HG02798 (cell line): ENCODE measurements at regions not wholly inside any gene's neighbourhood (a gene's known extent, or its start where the extent isn't known, plus 50 kb on each side); places are given as distances from the start of the nearest gene placed in this dataset.

Source experiments
- ATAC-seq: cut with Tn5 transposase; IDR thresholded peaks from one replicate; pipeline ENCODE4 v1.9.1; 2021; ENCODE audit warnings: mild to moderate bottlenecking; ENCODE audit not compliant: unreplicated experiment, poor library complexity

- ATAC-seq = no peak
Measured at GRCh38 chr5:74251141-74252035, 389.1 kb downstream of the ENC1 start.

DNA sequence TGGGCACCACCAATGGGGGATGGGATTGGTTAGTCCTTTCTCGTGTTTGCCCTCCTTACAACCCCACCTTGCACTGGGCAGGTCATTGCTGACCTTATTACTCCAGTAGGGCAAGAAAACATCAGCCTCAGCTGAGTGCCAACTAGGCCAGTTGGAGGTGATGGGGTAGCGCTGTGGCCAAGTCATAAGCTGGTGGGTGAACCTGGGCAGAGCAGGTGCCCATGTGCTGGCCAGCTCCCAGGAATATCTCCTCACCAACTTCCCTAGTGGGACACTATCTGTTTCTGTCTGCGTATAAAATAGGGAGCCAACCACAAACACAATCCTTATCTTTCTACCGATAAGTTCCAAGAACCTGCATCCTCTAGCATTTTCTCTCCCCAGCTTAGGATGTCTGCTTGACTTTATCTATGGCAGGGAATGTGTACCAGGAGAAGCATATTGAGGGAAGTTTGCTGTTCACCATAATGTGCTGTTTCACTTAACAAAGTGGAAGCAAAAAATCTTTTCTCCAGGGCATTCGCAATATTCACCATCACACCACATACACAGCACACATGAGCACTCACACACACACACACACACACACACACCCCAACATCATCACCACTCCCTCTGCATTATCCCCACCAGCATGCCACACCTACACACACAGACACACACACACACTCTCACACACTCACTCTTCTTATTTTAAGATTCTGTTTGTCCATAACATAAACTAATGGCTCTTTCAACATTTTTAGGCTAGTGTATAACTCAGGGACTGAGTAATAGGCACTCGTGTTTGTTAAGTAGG is 390.0 kb downstream of the ENC1 start:
- ATAC-seq = no peak

DNA sequence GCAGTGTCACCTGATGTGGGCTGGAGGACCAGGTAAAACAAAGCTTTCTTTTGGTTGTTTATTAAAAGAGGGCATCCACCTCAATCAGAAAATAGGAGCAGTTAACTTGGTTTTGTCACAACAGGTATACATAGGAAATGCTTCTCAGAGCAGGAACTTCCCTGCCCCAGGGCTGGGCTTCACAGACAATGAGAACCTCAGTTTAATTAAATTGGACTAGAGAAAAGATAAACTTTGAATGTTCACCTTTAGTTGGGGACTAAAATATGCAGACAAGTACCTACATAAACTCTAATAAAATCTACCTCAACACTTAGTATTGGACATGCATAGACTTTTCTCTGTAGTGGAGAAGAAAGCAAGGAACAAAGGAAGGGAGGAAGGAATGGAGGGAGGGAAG is 392.0 kb downstream of the ENC1 start:
- ATAC-seq = no peak

DNA sequence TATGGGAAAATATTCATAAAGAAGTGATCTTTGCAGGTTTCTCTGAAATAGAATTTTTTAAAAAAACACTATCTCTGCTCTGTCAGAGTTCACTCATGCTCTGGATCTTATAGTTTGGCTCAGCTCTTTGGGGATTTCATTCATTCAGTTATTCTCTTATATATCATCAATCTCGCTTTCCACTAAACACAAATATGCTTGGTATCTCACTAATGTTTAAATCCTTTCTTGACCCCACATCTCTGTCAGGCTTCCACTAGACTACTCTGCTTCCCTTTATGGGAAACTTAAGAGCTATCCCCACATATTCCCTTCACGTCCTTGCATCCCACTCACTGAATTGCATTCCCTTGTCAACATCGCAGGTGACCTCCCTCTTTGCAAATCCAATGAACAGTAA is 396.1 kb downstream of the ENC1 start:
- no peak for ATAC-seq

- no peak for ATAC-seq
Measured at GRCh38 chr5:74243634-74244033, 396.9 kb downstream of the ENC1 start.

GRCh38 chr5:74242516-74242915 is 398.0 kb downstream of the ENC1 start:
- ATAC-seq = no peak

DNA sequence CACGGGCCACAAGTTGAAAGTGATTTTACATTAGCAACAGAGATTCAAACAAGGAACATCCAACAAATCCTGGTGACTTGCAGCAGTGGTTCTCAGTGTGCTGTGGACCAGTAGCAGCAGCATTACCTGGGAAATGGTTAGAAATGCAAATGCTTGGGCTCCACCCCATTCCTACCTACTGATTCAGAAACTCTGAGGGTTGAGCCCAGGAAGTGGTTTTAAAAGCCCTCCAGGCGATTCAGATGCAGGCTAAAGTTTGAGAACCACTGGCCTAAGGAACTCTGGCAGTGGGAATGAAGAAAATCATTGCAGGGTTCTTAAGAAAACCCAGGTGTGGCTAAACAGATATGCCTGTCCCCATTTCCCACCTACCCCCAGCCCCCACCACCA is 398.8 kb downstream of the ENC1 start:
- ATAC-seq = no peak

- no peak for ATAC-seq
Measured at GRCh38 chr5:74240783-74241750, 399.5 kb downstream of the ENC1 start.

DNA sequence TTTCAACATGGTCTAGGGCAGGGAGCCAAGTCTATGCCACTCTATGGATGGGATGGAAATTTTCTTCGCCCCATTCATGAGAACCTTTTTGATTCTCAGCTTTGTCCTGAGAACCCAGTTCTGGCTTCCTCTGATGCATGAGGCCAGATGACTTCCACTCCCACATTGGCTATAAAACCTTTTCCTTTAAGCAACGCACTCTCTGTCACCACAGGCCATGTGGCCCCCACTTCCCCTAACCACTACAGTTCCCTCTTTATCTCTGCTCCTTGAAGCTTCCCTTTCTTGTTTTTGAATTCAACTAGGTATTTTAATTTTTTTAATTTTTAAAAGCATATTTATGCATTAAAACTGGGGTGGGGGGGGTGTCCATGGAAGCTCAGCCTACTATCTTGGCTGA is 401.3 kb downstream of the ENC1 start:
- ATAC-seq = no peak

GRCh38 chr5:74237571-74238145 is 402.9 kb downstream of the ENC1 start:
- no peak for ATAC-seq

DNA sequence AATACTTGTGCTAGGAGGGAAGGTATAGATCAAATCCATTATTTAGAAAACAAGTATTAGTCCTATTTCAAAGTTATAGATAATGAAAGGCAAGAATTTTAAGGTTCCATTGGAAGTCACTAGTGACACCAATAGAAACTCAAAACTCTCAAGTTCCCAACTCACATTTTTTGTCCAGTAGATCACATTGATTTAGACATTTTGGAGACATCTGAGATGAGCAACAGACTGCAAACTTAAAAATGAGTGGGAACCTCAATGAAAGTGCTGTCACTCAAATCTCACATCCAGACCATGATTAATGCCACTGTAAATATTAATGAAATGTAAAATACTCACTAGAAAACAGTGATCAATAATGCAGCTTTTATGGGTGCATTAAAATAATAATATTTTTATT is 405.0 kb downstream of the ENC1 start:
- ATAC-seq = no peak

DNA sequence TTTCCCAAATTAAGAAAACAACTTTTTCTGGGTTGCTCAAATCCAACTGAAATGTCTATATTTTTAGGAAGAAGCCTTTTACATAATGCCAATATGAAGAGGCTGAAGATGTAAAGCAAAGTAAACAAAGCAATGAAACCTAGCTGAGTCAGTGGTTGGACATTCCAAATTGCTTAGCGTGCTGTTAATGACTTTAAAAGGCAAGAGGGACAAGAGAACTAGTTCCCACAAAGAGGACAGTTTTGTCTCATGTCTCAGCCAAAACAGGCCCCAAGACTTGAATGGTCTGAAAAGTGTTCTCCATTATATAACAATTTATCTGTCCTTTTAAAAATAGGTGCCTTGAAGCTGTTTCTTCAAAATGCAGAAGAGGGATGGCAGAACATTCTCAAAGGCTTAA is 407.0 kb downstream of the ENC1 start:
- no peak for ATAC-seq

GRCh38 chr5:74233091-74233490 is 407.4 kb downstream of the ENC1 start:
- ATAC-seq = no peak

- no peak for ATAC-seq
Measured at GRCh38 chr5:74232276-74232675, 408.3 kb downstream of the ENC1 start.

- no peak for ATAC-seq
Measured at GRCh38 chr5:74231697-74232096, 408.8 kb downstream of the ENC1 start.

DNA sequence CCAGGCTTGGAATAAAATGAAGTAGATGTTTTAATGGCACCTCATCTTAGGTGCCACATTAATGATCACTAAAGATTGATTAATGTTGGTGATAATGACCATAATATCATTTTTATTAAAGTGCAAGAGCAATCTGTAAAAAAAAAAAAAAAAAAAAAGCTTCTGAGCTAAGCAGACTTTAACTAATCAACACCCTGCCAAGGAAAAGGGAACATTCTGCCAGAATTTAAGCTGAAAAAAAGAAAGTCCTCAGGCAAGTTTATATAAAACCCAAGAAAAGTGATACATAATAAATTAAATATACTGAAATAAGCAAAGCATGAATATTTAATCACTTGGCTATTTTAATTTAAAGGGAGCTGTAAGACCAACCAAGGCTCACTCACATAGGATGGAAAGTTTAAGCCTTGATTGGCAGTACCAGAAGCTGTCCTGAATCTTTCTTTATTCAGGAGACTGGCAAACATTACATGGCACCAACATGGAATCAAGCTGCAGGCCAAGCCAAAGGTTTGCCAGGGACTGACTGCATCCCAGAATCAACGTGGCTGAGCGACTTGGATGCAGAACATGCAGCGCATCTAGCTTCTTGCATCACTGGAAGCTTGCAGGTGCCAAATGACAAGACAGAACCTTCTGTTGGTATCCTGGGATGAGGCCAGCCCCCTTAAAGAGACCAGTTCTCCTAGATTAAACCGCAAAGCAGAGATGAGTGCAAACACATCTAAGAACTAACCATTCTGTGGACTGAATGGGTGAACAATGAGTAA is 413.6 kb downstream of the ENC1 start:
- no peak for ATAC-seq

DNA sequence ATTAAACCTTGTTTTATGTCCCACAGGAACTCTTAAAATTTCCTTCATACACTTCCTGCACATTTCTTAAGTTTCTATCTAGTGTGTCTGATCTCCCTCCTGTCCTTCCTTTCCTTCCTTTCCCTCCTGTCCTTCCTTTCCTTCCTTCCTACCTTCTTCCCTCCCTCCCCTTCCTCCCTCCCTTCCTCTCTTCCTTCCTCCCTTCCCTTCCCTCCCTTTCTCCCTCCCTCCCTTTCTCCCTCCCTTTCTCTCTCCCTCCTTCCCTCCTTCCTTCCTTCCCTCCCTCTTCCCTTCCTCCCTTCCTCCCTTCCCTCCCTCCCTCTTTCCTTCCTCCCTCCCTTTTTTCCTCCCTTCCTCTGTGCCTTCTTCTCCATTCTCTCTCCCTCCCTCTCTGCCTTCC is 414.9 kb downstream of the ENC1 start:
- no peak for ATAC-seq

DNA sequence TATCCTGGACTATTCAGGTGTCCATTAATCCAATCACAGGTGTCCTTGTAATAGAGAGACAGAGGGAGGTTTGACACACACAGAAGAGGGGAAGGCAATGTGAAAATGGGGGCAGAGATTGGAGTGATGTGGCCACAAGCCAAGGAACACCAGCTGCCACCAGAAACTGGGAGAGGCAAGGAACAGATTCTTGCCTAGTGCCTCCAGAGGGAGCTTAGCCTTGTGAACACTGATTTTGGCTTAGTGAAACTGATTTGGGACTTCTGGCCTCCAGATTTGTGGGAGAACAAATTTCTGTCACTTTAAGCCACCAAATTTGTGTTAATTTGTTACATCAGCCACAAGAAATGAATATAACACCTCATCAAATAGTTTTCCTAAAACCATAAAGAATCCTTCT is 416.2 kb downstream of the ENC1 start:
- no peak for ATAC-seq

- no peak for ATAC-seq
Measured at GRCh38 chr5:74222806-74223205, 417.7 kb downstream of the ENC1 start.
